ENCODE measurements at regions not wholly inside any gene's neighbourhood (a gene's known extent, or its start where the extent isn't known, plus 50 kb on each side); places are given as distances from the start of the nearest gene placed in this dataset.

- TF ChIP-seq CTCF (IDR thresholded peaks at IDR 0.05) (no peak), POLR2AphosphoS5 (IDR thresholded peaks at IDR 0.05) (no peak), POLR2A (IDR thresholded peaks at IDR 0.05) (no peak)
Measured at GRCh38 chr20:63067266-63067635, 60.5 kb upstream of the BHLHE23 start.
